NCI-H82 treated with DMSO at 0.1 percent for 48 hours (cell line): ENCODE measurements at regions not wholly inside any gene's neighbourhood (a gene's known extent, or its start where the extent isn't known, plus 50 kb on each side); places are given as distances from the start of the nearest gene placed in this dataset.
"Not testable (repeated sequence)": the region's sequence is repeated elsewhere in the genome, so short reads cannot be mapped to it uniquely, and the experiment has no call there.

Experiments
- DNase-seq: peaks from one replicate; lab custom pipeline; 2025; ENCODE audit not compliant: unreplicated experiment; lab: John Stamatoyannopoulos, UW

DNA sequence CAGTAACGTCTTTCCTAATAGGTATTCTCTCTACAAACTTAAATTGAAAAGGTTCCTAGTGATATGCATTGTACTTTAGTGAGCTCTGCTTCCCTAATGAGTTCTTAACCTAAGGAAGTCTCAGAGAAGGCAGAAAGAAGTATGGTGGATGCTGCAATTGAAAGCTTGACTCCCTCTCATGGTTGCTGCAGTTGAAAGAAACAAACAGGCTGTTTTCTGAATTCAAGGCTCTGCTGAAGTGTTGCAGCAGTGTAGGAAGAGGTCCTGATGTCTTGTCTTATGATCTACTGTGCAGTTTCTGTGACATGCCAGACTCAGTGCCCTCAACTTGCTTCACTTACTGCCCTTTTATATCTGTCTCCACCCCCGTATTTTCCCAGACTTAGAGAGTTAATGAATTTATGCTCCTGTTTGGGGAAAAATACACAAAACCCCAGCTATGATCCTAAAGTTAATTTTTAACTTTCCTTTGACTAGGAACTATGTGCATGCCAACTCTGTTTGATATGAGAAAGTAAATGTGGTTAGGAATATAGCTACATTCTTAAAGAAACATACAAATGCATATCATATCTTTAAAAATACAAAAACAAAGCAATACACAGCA is 655.3 kb upstream of the FAM98A start:
- DNase-seq: no peak

DNA sequence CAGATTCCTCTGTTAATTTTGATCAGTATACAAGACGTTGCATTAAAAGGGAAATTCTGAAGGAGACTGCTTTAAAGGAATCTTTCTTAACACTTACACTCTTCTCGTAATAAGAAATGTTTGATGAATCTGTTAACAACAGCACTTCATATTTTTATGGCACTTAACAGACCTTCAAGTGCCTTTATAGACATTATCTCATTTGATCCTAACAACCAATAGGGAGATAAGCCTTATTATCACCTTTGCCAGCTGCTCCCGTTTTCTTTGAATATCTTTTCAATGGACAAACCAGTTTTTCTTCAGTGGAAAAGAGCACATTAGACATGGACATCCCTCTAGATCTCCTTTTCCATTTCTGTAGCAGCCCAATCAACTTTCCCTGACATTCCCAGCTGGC is 653.0 kb upstream of the FAM98A start:
- DNase-seq: peak; percentile 27

DNA sequence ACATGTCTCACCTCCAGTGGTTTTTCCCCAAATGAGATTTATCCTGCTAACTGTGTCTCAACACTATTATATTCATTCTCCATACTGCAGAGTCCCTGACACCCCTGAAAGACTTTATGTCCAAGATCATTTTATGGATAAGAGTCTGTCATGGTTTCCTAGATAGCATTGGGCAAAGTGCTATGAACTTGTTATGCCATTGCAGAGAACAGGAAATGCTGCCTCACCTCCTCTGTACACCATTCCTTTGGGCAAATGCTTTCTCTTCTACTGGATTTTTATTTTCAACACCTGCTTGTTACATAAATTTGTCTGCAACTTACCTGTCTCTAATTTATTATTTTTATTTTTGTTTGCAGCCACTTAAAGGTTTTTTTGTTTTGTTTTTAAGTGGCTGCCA is 652.5 kb upstream of the FAM98A start:
- DNase-seq: no peak

DNA sequence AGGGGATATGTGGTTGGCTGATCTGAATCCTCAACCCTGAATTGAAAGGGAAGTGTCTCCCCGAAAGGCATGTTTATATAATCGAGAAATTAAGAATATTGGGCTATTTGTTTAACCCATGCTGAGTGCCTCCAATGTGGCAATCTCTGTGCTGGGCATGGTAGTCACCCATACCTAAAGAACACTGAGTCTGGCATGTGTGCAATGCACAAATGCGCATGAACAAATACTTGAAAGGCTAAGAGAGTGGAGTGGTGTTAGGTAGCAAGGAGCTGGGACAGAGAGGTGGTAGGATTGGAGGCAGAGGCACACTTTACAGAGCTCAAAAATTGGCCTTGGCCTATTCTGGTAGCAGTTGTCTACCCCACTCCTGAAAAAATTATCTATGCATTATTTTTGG is 645.1 kb upstream of the FAM98A start:
- no peak for DNase-seq

DNA sequence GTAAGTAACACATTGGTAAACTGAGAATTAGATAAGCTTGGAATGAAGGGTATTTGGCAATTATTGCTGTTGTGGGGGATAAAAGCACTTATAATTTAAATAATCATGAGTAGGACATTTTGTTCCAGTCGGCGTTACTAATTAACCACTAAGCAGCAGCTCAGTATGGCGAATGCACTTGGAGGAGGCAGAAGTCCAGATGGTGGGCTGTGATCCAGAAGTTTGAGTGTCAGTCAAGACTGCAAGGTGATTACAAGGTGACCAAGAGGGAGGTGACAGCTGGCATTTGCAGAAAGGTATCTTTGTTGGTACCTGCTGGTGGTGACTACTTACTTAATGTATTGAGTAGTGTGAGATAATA is 643.6 kb upstream of the FAM98A start:
- peak; percentile 94 for DNase-seq

DNA sequence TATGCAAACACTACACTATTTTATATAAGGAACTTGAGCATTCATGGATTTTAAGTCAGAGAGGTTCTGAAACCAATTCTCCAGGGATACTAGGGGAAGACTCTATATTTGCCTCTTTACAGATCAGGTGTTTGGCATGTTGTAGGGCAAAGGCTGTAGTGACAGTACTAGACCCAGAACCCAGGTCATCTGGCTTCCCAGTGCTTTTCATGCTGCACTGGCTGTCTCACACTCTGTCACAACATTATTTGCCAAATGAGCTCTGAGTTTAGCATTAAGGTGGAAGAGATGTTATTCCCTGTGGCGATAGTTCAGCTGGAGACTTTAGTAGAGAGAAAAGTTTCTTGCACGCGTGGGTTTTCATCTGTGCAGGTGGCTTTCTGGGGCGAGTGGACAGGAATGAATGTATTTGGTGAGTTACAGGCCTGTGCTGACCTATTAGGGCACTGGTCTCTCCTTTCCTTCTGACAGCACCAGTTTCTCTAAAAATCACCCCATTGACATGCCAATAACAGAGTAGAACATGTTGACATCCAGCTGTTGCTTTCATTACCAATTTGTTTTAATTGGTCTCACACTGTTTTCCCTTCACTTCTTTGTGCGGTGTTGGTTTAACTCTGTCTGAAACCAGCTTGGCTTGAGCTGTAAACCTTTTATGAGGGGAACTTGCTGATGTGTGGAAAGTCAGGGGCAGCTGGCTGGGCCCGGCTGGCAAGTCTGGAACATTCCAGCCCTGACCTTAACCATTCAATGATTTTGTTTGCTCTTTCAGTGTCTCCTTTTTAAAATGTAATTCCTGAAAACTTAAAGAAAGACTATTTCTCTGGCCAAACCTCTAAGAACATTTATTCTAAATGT is 643.0 kb upstream of the FAM98A start:
- no peak for DNase-seq

DNA sequence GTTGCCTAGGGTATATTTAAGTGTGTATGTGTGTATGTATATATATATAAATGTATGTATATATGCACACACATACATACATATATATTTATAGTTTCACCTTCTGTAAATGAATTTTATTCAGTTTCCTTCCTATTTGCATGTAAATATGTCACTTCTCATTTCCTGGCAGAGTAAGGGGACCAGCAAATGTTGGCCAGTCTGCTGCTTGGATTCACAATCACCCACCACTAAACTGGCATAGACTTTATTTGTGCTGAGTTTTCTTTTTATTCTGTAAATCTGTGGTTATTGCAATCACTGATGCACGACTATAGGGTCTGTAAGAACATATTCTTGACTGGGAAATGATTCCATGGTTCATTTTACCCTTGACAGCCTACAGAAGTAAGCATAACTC is 640.4 kb upstream of the FAM98A start:
- DNase-seq: no peak

DNA sequence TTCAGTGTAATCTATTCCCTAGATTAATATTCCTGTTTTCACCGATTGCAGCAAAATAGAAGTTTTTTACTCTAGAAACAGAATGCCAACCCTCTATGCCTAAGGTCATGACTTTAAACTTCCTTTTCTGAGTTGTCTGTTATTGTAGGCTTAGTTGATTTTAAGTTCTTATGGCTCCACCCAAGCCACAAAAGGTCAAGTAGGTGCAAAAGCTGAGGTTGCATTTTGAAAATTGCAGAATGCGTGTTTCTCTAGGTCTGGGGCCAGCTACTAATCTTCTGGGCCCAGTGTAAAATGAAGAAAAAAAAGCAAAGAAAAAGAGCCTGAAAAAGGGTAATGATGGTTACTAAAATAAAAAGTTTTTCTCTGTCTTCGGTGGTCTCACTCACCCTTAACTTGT is 635.7 kb upstream of the FAM98A start:
- DNase-seq: no peak

DNA sequence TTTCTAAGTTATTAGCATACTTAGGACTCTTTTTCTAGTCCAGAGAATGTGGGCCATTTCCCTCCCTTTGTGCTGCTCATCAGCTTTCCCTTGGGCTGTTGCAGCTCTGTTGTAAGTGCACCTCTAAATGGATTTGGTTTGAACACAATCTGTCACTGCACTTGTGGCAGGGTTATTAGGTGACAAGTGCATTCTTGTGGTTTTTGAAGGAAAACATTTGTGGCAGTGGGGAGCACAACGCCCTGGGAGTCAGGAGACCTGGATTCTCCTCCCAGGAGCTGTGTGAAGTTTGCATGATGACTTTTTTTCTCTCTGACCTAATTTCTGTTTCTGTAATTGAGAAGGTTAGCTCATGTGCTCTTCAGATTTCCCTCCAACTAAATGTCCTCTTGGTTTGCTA is 630.9 kb upstream of the FAM98A start:
- DNase-seq: peak; percentile 84

DNA sequence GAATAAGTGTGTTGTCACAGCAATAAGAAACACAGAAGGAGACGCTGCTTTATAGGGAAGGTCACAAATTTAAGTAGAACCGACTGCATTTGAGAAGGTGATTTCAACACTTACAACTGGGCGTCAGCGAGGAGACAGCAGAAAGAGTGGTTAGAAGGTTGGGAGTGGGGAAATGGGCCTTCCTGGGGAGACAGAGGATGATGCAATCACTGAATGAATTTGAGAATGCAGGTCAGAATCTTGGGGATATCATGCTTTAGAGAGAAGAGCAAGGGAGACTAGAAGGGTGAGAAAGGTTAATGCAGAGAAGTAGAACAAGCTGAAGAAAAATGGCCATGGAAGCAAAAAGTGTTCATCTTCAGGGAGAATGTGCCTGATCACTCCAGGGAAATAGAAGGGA is 616.1 kb upstream of the FAM98A start:
- no peak for DNase-seq

DNA sequence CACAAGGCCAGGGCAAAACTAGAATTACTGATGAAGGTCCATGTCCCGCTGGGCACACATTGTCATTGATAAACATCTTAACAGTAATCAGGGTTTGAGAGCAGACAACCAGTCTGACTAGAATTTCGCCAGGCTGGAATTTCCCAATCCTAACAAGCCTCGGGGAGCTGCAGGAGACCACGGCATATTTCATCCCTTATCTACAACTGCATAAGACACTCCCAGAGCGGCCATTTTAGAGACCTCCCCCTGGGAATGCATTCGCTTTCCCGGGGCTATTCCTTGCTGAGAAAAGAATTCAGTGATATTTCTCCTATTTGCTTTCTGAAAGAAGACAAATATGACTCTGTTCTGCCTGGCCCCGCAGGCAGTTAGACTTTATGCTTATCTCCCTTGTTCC is 611.3 kb upstream of the FAM98A start:
- not testable (repeated sequence) for DNase-seq

DNA sequence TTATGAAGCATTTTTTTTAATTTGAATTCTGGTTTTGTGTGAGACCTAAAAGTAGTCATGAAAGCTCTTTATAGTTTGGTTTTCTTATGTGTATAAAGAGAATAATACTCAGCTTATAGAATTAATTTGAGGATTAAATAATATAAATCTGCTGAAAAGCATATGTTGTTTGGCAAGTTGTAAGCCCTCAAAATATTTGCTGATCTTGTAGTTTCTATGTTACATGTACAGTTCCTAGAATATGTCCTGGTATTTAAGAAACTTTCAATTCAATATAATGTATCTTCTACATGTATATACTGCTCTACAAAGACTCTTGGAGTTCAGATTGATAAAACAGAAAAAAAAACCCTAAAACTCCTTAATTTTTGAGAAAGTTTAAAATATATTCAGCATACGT is 605.5 kb upstream of the FAM98A start:
- DNase-seq: no peak

DNA sequence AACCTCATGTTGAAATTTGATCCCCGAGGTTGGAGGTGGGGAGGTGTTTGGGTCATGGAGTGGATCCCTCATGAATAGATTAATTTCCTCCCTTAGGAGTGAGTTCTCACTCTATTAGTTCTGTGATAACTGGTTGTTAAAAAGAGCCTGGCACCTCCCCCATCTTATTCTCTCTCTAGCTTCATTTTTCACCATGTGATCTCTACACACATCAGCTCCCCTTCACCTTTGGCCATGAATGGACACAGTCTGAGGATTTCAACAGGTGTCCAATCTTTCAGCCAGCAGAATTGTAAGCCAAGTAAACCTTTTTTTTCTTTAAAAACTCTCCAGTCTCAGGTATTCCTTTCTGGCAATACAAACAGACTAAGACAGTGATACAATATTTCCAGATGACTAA is 602.0 kb upstream of the FAM98A start:
- no peak for DNase-seq

DNA sequence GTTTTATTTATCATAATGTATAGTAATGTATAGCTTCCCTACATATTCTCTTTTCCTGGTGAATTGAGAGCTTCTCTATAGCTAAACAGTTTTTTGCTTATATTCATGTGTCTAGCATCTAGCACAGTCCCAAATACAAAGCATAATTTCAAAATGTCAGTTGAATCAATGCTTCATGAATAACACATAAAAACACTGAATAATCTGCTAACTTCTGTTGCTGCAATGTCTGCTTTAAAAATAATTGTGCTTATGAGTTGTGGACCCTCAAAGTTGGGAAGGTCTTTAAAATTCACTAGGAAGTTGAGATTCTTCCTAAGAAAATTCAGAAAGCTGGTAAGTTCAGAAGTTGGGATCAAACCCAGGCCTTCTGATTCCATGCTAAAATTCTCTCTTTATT is 600.9 kb upstream of the FAM98A start:
- no peak for DNase-seq

DNA sequence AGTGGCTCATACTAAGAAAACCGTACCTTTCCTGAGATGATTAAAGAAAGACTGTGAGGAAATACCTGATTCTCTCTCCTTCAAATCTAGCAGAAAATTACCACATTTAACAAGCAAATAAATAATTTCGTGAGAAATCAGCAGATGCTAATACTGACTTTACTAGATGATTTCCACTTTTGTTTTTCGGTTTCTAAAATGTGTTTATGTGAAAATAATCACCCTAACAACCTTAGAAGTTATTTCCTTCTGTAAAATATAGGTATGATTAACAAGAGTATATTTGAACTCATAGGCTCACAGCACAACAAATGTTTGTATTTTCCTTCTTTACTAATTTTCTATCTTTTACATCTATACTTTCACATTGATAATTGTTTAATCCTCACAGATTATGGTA is 594.1 kb upstream of the FAM98A start:
- DNase-seq: no peak

DNA sequence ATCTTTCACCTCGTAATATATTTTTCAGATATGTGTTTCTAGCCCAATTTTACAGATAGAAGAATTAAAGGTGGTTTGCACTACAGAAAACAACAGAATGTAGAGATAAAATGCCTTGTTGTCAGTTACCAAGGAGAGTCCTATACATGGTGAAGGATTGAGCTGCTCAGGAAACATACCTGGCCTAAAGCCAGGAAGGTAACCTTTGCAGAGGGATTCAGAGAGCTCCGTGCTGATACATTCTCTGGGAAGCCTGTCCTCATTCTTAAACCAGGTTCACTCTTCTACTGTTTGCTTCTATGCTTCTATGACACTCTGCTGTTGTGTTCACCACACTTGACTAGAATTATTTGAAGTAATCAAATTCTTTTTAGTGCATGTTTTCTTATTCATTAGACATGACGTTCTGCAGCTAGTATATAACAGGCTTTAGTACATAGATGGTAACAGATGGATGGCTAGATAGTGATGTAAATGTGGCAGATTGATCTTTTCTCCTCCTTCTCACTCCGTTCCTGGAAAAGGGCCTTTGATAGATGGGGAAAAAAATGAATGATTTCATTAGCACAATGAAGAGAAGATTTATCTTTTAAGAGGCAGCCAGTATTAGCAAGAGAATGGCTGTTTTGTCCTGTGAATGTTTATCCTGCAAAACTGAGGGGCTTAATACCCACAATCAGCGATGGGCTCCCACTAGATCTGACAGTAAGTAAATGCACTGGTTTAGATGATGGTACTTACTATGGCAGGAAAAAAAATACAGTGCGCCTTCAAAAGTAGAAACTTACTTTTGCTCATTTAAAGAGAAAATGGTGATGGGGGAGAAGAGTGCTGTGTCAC is 589.6 kb upstream of the FAM98A start:
- no peak for DNase-seq

DNA sequence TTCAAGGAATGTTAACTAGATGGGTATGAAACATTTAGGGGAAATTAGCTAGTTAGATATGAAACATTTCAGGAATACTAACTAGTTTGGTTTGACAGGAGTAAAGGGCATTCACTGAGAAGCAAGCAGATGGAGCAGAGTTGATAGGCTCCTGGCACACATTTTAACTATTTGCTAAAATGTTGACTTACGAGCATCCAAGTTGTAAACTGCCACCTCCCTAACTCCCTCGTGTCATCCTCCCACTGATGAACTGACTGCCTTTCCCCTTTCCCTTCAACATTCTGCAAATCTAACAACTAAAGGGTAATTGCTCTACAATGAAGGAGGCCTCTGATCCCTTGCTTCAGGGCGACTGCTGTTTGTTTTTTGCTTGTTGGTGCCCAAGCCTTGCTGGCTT is 580.4 kb upstream of the FAM98A start:
- DNase-seq: no peak

DNA sequence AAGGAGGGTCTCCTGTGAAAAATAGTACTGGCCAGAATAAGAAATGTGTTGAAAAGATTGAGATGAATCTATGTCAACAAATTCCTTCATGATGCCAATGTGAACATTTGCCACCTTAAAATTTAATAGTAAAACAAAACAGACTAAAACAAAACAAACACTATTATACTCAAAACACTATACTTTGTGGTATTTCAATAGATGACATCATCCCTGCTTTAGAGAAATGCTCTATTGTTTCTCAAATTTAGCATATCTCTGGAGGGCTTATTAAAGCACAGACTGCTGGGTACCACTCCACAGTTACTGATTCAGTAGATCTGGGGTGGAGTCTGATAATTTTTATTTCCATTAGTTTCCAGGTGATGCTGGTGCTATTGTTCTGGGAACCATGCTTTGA is 579.4 kb upstream of the FAM98A start:
- DNase-seq: no peak

DNA sequence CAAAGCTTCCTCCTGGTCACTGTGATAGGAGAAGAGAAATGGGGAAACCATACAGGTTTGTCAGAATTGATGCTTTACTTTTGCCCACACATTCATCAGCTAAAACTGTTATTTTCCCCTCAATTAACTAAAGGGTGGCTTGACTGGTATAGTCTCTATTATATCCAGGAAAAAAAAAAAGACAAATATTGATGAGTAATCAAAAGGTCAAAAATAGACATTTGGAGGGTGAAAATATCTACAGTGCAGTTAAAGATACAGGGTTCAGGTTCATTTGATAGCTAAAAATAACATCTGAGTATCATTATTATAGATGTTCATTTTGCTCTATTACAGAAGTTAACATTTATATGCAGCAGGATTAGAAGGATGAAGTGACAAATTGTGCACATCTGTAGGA is 577.6 kb upstream of the FAM98A start:
- DNase-seq: no peak

DNA sequence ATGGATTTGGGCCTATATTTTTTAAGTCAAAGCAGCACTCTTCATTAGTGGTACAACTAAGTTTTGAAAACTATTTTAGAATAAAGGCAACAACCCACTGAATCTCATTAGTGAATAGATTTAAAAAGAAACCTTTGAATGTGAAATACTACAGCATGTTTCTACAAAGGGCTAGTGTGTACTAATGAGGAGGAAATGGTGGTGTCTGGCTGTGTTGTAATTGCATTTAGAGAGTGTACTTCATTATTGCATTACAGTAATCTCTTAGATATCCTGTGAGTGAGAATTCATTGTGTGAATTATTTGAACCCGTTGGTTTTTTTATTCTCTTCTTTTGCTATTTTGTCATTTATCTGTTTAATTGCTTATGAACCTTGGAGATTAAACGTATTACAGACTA is 575.4 kb upstream of the FAM98A start:
- DNase-seq: no peak

DNA sequence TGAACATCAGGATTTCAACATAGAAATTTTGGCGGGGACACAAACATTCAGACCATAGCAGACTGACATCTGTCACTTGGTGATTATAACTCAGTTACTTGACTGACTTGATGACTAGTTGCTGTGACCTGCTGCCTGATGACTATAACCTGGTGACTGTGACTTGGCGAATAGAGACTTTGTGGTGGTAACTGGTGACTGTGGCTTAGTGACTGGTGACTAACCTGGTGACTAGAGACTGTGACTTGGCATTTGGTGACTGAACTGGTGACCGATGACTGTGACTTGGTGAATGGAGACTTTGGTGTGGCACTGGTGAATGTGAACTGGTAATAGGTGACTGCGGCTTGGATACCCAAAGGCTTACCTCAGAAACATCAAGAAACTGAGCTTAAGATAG is 563.1 kb upstream of the FAM98A start:
- no peak for DNase-seq

DNA sequence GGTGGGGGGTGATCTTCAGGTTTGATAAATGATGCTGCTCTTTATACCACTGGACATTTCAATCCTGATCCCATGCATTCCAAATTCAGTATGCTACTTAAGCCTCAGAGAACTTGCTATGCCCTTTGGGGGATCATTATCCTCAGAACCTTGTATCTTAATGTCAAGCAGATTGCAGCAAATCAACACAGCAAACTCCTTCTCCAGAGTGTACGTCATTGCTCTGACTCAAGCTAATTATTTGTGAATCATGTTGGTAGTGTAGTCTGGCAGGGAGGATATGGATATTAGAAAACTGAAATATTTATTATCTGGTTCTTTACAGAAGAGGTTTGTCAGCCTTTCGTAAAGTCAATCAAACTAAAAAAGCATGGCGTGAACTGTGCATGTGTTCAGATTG is 562.5 kb upstream of the FAM98A start:
- DNase-seq: no peak
